ENCODE measurements at regions not wholly inside any gene's neighbourhood (a gene's known extent, or its start where the extent isn't known, plus 50 kb on each side); places are given as distances from the start of the nearest gene placed in this dataset.

GRCh38 chr2:103230796-103231195 lies 469.0 kb downstream of the TMEM182 start:
- TF ChIP-seq POLR2A (IDR thresholded peaks at IDR 0.05) (no peak), EP300 (IDR thresholded peaks at IDR 0.05; ENCODE audit: low read depth) (no peak), POLR2AphosphoS5 (IDR thresholded peaks at IDR 0.05) (no peak), CTCF (IDR thresholded peaks at IDR 0.05) (no peak)
- intact Hi-C loops (cut with DNase I; ENCODE audit: low total_unique reads) (no loop called here), in situ Hi-C loops (cut with MboI; ENCODE audit: low pct_ligation_motif_present in 1 of 4, low pct_unique_long_range_greater_than_20kb in 1 of 4, low sequenced_read_pairs in 3 of 4) (no loop called here)
- Histone ChIP-seq H3K4me3 (no peak overlapping the region), H3K4me1 (no peaks in the 10 kb centered on the region), H3K9me3 (no peaks in the 10 kb centered on the region), H3K27me3 (no peaks in the 10 kb centered on the region), H3K36me3 (no peaks in the 10 kb centered on the region), H3K27ac (no peak overlapping the region)
- 37 to 40% methylated on average over 1 of the region's 1 CpG for WGBS, 2 donors (ENCODE audit: low coverage in 1 of 2)
- DNase-seq, result no peak

GRCh38 chr2:103232865-103233264 lies 471.0 kb downstream of the TMEM182 start:
- Histone ChIP-seq H3K9me3 (no peaks in the 10 kb centered on the region), H3K4me3 (no peak overlapping the region), H3K27me3 (no peaks in the 10 kb centered on the region), H3K27ac (no peak overlapping the region), H3K4me1 (no peaks in the 10 kb centered on the region), H3K36me3 (no peaks in the 10 kb centered on the region)
- in situ Hi-C loops (cut with MboI; ENCODE audit: low pct_ligation_motif_present in 1 of 4, low pct_unique_long_range_greater_than_20kb in 1 of 4, low sequenced_read_pairs in 3 of 4), result no loop called here
- intact Hi-C loops (cut with DNase I; ENCODE audit: low total_unique reads), result no loop called here
- no peak for DNase-seq
- TF ChIP-seq EP300 (IDR thresholded peaks at IDR 0.05; ENCODE audit: low read depth) (no peak), POLR2AphosphoS5 (IDR thresholded peaks at IDR 0.05) (no peak), CTCF (IDR thresholded peaks at IDR 0.05) (no peak), POLR2A (IDR thresholded peaks at IDR 0.05) (no peak)
- WGBS, 2 donors (ENCODE audit: low coverage in 1 of 2), result 87 to 88% methylated on average over 4 of the region's 4 CpGs

GRCh38 chr2:103233691-103234090 lies 471.9 kb downstream of the TMEM182 start:
- H3K4me1 ChIP-seq, result no peaks in the 10 kb centered on the region
- DNase-seq, result no peak
- H3K4me3 ChIP-seq, result no peak overlapping the region
- H3K27ac ChIP-seq, result no peak overlapping the region
- no peaks in the 10 kb centered on the region for H3K9me3 ChIP-seq
- WGBS, 2 donors (ENCODE audit: low coverage in 1 of 2), result 86 to 90% methylated on average over 1 of the region's 1 CpG
- no peaks in the 10 kb centered on the region for H3K36me3 ChIP-seq
- TF ChIP-seq POLR2AphosphoS5 (IDR thresholded peaks at IDR 0.05) (no peak), CTCF (IDR thresholded peaks at IDR 0.05) (no peak), POLR2A (IDR thresholded peaks at IDR 0.05) (no peak), EP300 (IDR thresholded peaks at IDR 0.05; ENCODE audit: low read depth) (no peak)
- in situ Hi-C loops (cut with MboI; ENCODE audit: low pct_ligation_motif_present in 1 of 4, low pct_unique_long_range_greater_than_20kb in 1 of 4, low sequenced_read_pairs in 3 of 4) (no loop called here), intact Hi-C loops (cut with DNase I; ENCODE audit: low total_unique reads) (no loop called here)
- no peaks in the 10 kb centered on the region for H3K27me3 ChIP-seq

- no peaks in the 10 kb centered on the region for H3K27me3 ChIP-seq
- H3K9me3 ChIP-seq, result no peaks in the 10 kb centered on the region
- DNase-seq, result no peak
- no peaks in the 10 kb centered on the region for H3K36me3 ChIP-seq
- TF ChIP-seq POLR2A (IDR thresholded peaks at IDR 0.05) (no peak), CTCF (IDR thresholded peaks at IDR 0.05) (no peak), POLR2AphosphoS5 (IDR thresholded peaks at IDR 0.05) (no peak), EP300 (IDR thresholded peaks at IDR 0.05; ENCODE audit: low read depth) (no peak)
- intact Hi-C loops (cut with DNase I; ENCODE audit: low total_unique reads), result no loop called here
- H3K4me3 ChIP-seq, result no peak overlapping the region
- WGBS, 2 donors (ENCODE audit: low coverage in 1 of 2), result 22 to 26% methylated on average over 1 of the region's 1 CpG
- H3K4me1 ChIP-seq, result no peaks in the 10 kb centered on the region
- no peak overlapping the region for H3K27ac ChIP-seq
- in situ Hi-C loops (cut with MboI; ENCODE audit: low pct_ligation_motif_present in 1 of 4, low pct_unique_long_range_greater_than_20kb in 1 of 4, low sequenced_read_pairs in 3 of 4), result no loop called here
These were observed 473.5 kb downstream of the TMEM182 start for GRCh38 chr2:103235283-103235682.
